ENCODE measurements at regions not wholly inside any gene's neighbourhood (a gene's known extent, or its start where the extent isn't known, plus 50 kb on each side); places are given as distances from the start of the nearest gene placed in this dataset.

GRCh38 chr10:18793951-18794350 is 134.7 kb downstream of the ARL5B start:
- Histone ChIP-seq H3K4me1 (no peaks in the 10 kb centered on the region), H3K4me3 (no peak overlapping the region), H3K27me3 (no peaks in the 10 kb centered on the region), H3K27ac (no peak overlapping the region), H3K36me3 (no peaks in the 10 kb centered on the region), H3K9me3 (no peaks in the 10 kb centered on the region)
- no peak for DNase-seq
- in situ Hi-C loops (cut with MboI; ENCODE audit: low pct_ligation_motif_present in 1 of 4, low pct_unique_long_range_greater_than_20kb in 1 of 4, low sequenced_read_pairs in 3 of 4) (no loop called here), intact Hi-C loops (cut with DNase I; ENCODE audit: low total_unique reads) (no loop called here)
- TF ChIP-seq, protein P1, sequence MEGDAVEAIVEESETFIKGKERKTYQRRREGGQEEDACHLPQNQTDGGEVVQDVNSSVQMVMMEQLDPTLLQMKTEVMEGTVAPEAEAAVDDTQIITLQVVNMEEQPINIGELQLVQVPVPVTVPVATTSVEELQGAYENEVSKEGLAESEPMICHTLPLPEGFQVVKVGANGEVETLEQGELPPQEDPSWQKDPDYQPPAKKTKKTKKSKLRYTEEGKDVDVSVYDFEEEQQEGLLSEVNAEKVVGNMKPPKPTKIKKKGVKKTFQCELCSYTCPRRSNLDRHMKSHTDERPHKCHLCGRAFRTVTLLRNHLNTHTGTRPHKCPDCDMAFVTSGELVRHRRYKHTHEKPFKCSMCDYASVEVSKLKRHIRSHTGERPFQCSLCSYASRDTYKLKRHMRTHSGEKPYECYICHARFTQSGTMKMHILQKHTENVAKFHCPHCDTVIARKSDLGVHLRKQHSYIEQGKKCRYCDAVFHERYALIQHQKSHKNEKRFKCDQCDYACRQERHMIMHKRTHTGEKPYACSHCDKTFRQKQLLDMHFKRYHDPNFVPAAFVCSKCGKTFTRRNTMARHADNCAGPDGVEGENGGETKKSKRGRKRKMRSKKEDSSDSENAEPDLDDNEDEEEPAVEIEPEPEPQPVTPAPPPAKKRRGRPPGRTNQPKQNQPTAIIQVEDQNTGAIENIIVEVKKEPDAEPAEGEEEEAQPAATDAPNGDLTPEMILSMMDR (IDR thresholded peaks at IDR 0.05) = peak in 4 of 5 experiments; percentile 25 to 31 (median 26)
- TF ChIP-seq POLR2A (IDR thresholded peaks at IDR 0.05) = no peak
- no peak for TF ChIP-seq POLR2AphosphoS5 (IDR thresholded peaks at IDR 0.05)
- 35 to 36% methylated on average over 3 of the region's 3 CpGs for WGBS, 2 donors (ENCODE audit: low coverage in 1 of 2)

DNA sequence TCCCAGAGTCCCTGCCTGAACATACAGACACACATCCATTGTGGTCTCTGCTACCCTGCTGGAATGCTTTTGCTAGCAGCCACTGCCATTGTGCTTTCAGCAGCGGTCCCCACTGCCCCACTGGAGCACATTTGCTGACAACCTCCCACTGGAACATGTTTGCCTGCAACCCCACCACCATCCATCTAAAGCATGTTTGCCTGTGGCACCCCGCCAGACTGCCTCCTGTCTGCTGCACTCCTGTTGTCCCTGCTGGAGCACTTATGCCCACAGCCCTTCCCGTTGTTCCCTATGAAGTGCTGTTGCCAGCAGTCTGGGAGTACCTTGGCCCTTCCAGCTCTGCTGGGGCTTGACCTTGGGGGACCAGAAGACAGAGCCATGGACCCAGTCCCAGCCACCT is 136.3 kb downstream of the ARL5B start:
- Histone ChIP-seq H3K36me3 (no peaks in the 10 kb centered on the region), H3K27me3 (no peaks in the 10 kb centered on the region), H3K9me3 (no peaks in the 10 kb centered on the region), H3K4me1 (no peaks in the 10 kb centered on the region), H3K4me3 (no peak overlapping the region), H3K27ac (no peak overlapping the region)
- WGBS, 2 donors (ENCODE audit: low coverage in 1 of 2) = 81 to 100% methylated on average over 1 to 3 of the region's 3 CpGs
- TF ChIP-seq, protein P1 (IDR thresholded peaks at IDR 0.05) = no peak
- no peak for TF ChIP-seq POLR2AphosphoS5 (IDR thresholded peaks at IDR 0.05)
- TF ChIP-seq POLR2A (IDR thresholded peaks at IDR 0.05) = no peak
- TF ChIP-seq EP300 (IDR thresholded peaks at IDR 0.05; ENCODE audit: low read depth) = no peak
- in situ Hi-C loops (cut with MboI; ENCODE audit: low pct_ligation_motif_present in 1 of 4, low pct_unique_long_range_greater_than_20kb in 1 of 4, low sequenced_read_pairs in 3 of 4) (no loop called here), intact Hi-C loops (cut with DNase I; ENCODE audit: low total_unique reads) (no loop called here)
- no peak for DNase-seq

GRCh38 chr10:18797286-18797685 is 138.1 kb downstream of the ARL5B start:
- WGBS, 2 donors (ENCODE audit: low coverage in 1 of 2) = 77 to 83% methylated on average over 3 of the region's 3 CpGs
- intact Hi-C loops (cut with DNase I; ENCODE audit: low total_unique reads) (no loop called here), in situ Hi-C loops (cut with MboI; ENCODE audit: low pct_ligation_motif_present in 1 of 4, low pct_unique_long_range_greater_than_20kb in 1 of 4, low sequenced_read_pairs in 3 of 4) (no loop called here)
- Histone ChIP-seq H3K4me1 (no peaks in the 10 kb centered on the region), H3K36me3 (no peaks in the 10 kb centered on the region), H3K27ac (no peak overlapping the region), H3K27me3 (no peaks in the 10 kb centered on the region), H3K9me3 (no peaks in the 10 kb centered on the region), H3K4me3 (no peak overlapping the region)
- DNase-seq = no peak
- TF ChIP-seq EP300 (IDR thresholded peaks at IDR 0.05; ENCODE audit: low read depth) (no peak), POLR2A (IDR thresholded peaks at IDR 0.05) (no peak), POLR2AphosphoS5 (IDR thresholded peaks at IDR 0.05) (no peak)
- TF ChIP-seq, protein P1 (IDR thresholded peaks at IDR 0.05) = no peak

DNA sequence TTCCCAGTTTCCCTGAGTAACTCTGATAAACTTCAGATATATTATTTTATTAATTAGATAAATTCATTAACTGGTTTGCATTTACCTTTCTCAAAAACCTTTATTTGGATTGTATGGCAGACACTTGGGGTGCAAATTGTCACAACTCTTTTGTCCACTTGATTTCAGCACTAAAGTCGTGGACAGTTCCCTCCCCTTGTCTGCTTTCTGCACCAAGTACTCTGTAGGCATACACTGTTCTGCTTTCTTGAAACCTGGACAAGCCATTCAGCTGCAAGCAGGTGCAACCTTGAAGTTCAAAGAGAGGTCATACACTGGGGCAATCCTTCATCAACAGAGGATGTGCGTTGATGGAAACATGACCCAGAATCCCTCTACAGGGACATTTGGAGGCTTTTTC is 162.9 kb downstream of the ARL5B start:
- H3K9me3 ChIP-seq = no peaks in the 10 kb centered on the region
- no peaks in the 10 kb centered on the region for H3K27me3 ChIP-seq
- in situ Hi-C loops (cut with MboI; ENCODE audit: low pct_ligation_motif_present in 1 of 4, low pct_unique_long_range_greater_than_20kb in 1 of 4, low sequenced_read_pairs in 3 of 4) (no loop called here), intact Hi-C loops (cut with DNase I; ENCODE audit: low total_unique reads) (no loop called here)
- no peak overlapping the region for H3K4me3 ChIP-seq
- 22 to 23% methylated on average over 2 of the region's 2 CpGs for WGBS, 2 donors (ENCODE audit: low coverage in 1 of 2)
- TF ChIP-seq POLR2A (IDR thresholded peaks at IDR 0.05) (no peak), POLR2AphosphoS5 (IDR thresholded peaks at IDR 0.05) (no peak), EP300 (IDR thresholded peaks at IDR 0.05; ENCODE audit: low read depth) (no peak)
- TF ChIP-seq, protein P1 (IDR thresholded peaks at IDR 0.05) = no peak
- H3K4me1 ChIP-seq = no peaks in the 10 kb centered on the region
- DNase-seq = no peak
- no peak overlapping the region for H3K27ac ChIP-seq
- H3K36me3 ChIP-seq = no peaks in the 10 kb centered on the region
